ENCODE measurements at regions not wholly inside any gene's neighbourhood (a gene's known extent, or its start where the extent isn't known, plus 50 kb on each side); places are given as distances from the start of the nearest gene placed in this dataset.

DNA sequence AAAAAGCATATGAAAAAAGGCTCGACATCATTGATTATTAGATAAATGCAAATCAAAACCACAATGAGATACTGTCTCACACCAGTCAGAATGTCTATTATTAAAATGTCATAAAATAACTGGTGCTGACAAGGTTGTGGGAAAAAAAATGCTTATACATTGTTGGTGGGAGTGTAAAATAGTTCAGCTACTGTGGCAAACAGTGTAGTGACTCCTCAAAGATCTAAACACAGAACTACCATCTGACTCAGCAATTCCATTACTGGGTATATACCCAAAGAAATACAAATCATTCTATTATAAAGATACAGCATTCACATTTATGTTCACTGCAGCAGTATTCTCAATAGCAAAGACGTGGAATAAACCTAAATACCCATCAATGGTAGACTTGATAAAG, 412.1 kb downstream of the CENPC start:
- no peaks in the 10 kb centered on the region for H3K27me3 ChIP-seq
- no peaks in the 10 kb centered on the region for H3K4me1 ChIP-seq (ENCODE audit: control insufficient read depth in 1 of 2, insufficient read depth in 1 of 2, low read depth in 1 of 2, low read length in 1 of 2)
- no peak overlapping the region for H3K27ac ChIP-seq
- TF ChIP-seq, protein P1, sequence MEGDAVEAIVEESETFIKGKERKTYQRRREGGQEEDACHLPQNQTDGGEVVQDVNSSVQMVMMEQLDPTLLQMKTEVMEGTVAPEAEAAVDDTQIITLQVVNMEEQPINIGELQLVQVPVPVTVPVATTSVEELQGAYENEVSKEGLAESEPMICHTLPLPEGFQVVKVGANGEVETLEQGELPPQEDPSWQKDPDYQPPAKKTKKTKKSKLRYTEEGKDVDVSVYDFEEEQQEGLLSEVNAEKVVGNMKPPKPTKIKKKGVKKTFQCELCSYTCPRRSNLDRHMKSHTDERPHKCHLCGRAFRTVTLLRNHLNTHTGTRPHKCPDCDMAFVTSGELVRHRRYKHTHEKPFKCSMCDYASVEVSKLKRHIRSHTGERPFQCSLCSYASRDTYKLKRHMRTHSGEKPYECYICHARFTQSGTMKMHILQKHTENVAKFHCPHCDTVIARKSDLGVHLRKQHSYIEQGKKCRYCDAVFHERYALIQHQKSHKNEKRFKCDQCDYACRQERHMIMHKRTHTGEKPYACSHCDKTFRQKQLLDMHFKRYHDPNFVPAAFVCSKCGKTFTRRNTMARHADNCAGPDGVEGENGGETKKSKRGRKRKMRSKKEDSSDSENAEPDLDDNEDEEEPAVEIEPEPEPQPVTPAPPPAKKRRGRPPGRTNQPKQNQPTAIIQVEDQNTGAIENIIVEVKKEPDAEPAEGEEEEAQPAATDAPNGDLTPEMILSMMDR (IDR thresholded peaks at IDR 0.05), result no peak
- H3K9me3 ChIP-seq, result no peaks in the 10 kb centered on the region
- no peaks in the 10 kb centered on the region for H3K36me3 ChIP-seq
- no peak overlapping the region for H3K4me3 ChIP-seq (ENCODE audit: low read depth in 1 of 2, low read length in 1 of 2)

DNA sequence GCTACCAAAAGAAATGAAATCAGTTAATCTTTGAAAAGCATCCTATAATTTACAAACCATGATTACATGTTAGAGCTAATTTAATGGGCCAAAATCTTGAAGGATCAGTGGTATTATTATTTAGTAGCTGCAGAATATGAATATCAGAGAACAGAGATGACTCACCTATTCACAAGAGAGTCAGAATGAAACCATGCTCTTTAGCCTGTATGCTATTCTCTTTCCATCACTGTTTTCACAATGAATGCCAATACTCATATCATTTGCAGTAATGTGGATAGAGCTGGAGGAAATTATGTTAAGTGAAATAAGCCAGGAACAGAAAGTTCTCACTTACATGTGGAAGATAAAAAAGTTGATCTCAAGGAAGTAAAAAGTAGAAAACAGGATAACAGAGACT, 414.1 kb downstream of the CENPC start:
- H3K4me3 ChIP-seq (ENCODE audit: low read depth in 1 of 2, low read length in 1 of 2), result no peak overlapping the region
- no peaks in the 10 kb centered on the region for H3K36me3 ChIP-seq
- no peaks in the 10 kb centered on the region for H3K4me1 ChIP-seq (ENCODE audit: control insufficient read depth in 1 of 2, insufficient read depth in 1 of 2, low read depth in 1 of 2, low read length in 1 of 2)
- H3K27ac ChIP-seq, result no peak overlapping the region
- no peaks in the 10 kb centered on the region for H3K9me3 ChIP-seq
- TF ChIP-seq, protein P1 (IDR thresholded peaks at IDR 0.05), result no peak
- no peaks in the 10 kb centered on the region for H3K27me3 ChIP-seq

DNA sequence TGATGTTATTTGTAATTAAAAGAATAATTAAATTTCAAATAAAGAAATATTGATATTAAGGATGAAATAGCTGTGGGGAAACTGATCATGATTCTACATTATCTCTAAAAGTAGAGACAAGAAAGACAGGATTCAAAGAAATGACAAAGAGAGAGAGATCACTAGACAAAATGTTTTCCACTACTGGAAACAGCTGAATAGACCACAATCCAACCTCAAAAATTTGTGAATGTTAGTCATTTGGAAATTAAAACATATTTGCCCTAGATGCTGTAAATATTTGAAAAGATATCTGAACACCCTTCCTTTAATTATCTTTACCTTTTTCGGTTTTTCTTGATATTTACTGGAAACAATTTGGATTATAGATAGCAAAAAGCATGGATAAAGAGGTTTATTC, 414.9 kb downstream of the CENPC start:
- TF ChIP-seq, protein P1 (IDR thresholded peaks at IDR 0.05), result no peak
- H3K9me3 ChIP-seq, result no peaks in the 10 kb centered on the region
- no peaks in the 10 kb centered on the region for H3K36me3 ChIP-seq
- H3K27me3 ChIP-seq, result no peaks in the 10 kb centered on the region
- no peak overlapping the region for H3K4me3 ChIP-seq (ENCODE audit: low read depth in 1 of 2, low read length in 1 of 2)
- H3K4me1 ChIP-seq (ENCODE audit: control insufficient read depth in 1 of 2, insufficient read depth in 1 of 2, low read depth in 1 of 2, low read length in 1 of 2), result no peaks in the 10 kb centered on the region
- H3K27ac ChIP-seq, result no peak overlapping the region

DNA sequence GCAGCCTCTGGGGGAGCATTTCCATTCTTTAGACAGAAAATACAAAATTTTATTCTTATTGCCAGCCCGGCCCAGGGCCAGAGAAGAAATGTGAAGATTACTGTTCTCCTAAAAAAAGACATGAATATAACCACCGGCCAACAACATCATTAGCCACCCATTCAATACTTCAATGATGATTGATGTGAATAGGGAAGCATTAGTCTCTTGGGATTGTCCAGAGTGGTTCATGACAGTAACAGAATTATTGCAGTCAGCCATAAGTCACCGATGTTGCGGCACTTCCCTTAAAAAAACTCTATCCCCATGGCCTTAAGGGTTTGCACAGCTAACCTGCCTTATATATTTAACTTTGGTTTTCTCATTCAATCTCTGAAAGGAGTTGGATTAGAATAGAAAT, 418.7 kb downstream of the CENPC start:
- H3K9me3 ChIP-seq, result no peaks in the 10 kb centered on the region
- no peaks in the 10 kb centered on the region for H3K27me3 ChIP-seq
- TF ChIP-seq, protein P1 (IDR thresholded peaks at IDR 0.05), result no peak
- H3K36me3 ChIP-seq, result no peaks in the 10 kb centered on the region
- H3K4me1 ChIP-seq (ENCODE audit: control insufficient read depth in 1 of 2, insufficient read depth in 1 of 2, low read depth in 1 of 2, low read length in 1 of 2), result no peaks in the 10 kb centered on the region
- no peak overlapping the region for H3K4me3 ChIP-seq (ENCODE audit: low read depth in 1 of 2, low read length in 1 of 2)
- H3K27ac ChIP-seq, result no peak overlapping the region

DNA sequence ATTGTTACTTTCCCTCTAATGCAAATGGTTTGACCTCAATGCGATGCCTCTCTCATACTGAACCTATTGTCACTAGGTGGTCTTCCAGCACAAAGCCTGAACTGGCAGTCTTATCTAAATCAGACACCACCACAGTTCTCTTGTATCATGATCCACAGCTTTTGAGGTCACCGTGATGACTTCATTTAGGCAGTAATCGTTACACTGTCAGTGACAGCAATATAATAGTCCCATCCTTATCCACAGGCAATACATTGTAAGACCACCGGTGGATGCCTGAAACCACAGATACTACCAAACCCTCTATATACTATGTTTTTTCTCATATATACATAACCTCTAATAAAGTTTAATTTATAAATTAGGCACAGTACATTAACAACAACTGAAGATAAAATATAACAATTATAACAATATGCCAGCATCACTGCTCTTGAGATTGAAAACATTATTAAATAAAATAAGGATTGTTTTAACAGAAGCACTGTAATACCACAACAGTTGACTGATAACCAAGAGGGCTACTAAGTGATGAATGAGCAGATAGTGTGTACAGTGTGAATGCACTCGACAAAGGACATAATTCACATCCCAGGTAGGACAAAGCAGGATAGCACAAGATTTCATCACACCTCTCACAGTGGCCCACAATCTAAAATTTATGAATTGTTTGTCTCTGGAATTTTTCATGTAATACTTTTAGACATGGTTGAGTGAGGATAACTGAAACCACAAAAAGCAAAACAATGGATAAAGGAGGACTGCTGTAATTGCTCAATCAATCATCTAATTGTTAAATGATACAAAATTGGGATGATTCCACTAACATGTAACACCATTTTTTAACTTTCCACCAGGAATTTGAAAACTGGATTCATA, 419.4 kb downstream of the CENPC start:
- Histone ChIP-seq H3K36me3 (no peaks in the 10 kb centered on the region), H3K9me3 (no peaks in the 10 kb centered on the region), H3K4me3 (ENCODE audit: low read depth in 1 of 2, low read length in 1 of 2) (no peak overlapping the region), H3K27ac (no peak overlapping the region), H3K4me1 (ENCODE audit: control insufficient read depth in 1 of 2, insufficient read depth in 1 of 2, low read depth in 1 of 2, low read length in 1 of 2) (no peaks in the 10 kb centered on the region), H3K27me3 (no peaks in the 10 kb centered on the region)
- TF ChIP-seq, protein P1 (IDR thresholded peaks at IDR 0.05), result no peak
